ENCODE measurements at regions not wholly inside any gene's neighbourhood (a gene's known extent, or its start where the extent isn't known, plus 50 kb on each side); places are given as distances from the start of the nearest gene placed in this dataset.
"Not testable (repeated sequence)": the region's sequence is repeated elsewhere in the genome, so short reads cannot be mapped to it uniquely, and the experiment has no call there.

- DNase-seq (ENCODE audit: low read depth) = no peak
Observed at GRCh38 chr6:131336596-131336995, 201.3 kb downstream of the AKAP7 start.

DNA sequence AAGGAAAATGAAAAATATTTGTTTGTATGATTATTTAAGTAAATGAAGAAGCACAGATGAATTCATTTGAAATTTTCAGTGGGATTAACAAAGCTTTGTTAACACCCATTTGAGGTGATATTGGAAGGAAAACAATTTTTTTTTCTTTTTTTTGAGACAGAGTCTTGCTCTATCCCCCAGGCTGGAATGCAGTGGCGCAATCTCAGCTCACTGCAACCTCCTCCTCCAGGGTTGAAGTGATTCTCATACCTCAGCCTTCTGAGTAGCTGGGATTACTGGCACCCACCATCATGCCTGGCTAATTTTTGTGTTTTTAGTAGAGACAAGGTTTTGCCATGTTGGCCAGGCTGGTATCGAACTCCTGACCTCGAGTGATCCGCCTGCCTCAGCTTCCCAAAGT, 211.6 kb downstream of the AKAP7 start:
- DNase-seq (ENCODE audit: low read depth) = not testable (repeated sequence)

DNA sequence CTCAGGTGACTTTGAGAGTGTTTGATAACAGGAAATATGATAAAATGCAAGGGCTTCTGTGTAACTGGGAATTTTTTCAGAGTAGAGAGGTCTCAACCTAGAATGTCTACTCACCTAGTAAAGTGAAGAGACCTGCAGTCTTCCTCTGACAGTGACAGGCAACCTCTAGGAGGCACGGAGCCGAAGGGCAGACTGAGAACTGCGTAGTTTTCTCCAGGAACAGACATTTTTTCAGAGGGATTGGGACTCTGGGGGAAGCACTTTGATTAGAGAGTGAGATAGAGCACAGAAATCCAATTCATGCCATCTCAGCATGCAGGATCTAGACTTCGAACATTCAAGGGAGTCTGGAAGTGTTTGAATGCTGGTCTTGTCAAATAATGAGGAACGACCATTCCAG, 213.3 kb downstream of the AKAP7 start:
- DNase-seq (ENCODE audit: low read depth) = no peak

GRCh38 chr6:131349199-131349598, 213.9 kb downstream of the AKAP7 start:
- no peak for DNase-seq (ENCODE audit: low read depth)

DNA sequence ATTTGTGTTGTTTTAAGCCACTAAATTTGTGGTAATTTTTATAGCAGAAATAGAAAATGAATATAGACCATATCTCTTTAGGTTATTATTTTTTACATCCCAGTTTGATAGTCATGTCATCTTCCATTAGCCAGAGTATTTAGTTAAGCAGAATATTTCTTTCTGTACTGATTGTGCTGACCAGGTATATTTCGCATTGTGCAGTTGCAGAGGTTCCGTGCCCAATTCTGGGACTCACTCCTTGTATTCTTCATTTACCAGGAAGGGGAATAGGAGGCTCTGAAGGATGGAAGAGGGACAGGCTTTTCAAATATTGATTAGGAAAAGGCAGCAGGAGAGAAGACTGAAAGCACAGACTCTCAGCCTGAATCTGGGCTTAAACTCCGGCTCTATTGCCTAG, 217.8 kb downstream of the AKAP7 start:
- no peak for DNase-seq (ENCODE audit: low read depth)

DNA sequence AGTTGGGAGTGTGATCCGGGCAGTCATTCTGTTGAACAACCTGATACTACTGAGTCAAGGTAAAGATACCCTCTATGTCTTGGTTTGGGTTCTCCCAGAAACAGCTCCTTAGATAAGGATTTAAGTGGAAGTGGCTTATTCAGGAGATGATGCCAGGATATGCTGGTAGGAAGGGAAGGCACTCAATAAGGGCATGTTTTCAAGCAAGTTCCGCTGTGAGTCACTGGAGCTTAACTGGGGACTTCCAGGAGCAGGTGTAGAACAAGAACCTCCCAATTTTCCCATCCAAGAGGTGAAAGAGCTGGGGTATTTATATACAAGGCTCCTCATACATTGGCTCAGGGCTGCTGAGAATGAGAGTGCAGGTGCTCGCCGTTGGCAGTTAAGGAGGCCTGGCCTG, 218.6 kb downstream of the AKAP7 start:
- peak; percentile 1 for DNase-seq (ENCODE audit: low read depth)

GRCh38 chr6:131354356-131354755, 218.7 kb upstream of the ARG1 start:
- no peak for DNase-seq (ENCODE audit: low read depth)

DNA sequence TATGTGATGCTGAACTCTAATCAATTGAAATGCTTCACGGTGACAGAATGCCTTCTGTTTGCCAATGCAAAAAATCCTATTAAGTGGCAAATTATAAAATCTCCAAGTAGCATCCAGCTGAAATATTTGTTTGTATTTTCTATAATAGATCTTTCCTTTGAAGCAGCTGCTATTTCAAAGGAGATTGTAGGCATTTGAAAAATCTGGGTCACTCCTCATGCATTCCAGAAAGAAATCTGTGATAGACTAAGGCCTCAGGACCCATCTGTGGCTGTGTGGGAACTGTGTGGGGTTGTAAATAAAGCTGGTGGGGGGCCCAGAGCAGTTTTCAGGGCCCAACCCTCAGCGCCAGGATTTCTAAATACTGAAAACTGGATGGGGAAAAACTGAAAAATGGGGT, 216.9 kb upstream of the ARG1 start:
- no peak for DNase-seq (ENCODE audit: low read depth)

DNA sequence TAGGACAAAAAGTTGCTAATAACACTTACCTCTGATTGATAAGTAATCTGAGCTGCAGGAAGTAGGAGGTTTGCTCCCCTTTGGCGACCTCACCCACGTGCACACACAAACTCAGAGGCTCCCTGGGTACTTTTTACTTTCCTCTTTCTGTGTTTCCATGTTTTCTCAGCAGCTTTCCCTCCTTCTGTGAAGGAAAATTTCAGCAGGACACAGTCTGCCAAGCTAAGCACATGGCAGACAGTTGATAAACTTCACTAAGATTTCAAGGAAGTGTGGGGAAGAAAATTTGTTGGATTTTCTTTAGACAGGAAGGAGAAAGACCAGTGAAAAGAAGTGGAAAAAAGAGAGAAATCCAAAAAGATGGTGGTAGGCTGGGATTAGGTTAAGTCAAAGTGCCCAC, 215.5 kb upstream of the ARG1 start:
- DNase-seq (ENCODE audit: low read depth) = no peak

DNA sequence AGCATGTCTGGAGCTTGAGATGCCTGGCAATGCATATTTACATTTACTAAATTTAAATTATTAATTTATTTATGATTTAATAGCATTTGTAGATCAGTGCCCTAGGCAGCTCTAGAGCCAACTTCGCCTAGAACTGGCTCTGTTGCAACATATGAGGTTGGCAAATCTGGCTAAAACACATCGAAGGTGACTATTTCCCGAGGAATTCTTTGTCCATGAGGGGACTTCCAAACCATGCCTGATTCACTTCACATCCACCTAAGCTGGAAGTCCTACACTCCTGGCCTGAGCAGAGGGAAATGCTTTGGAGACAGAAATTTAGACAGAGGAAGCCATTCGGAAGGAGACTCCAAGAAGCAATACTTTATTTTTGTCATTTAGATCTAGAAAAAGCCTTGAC, 211.0 kb upstream of the ARG1 start:
- DNase-seq (ENCODE audit: low read depth) = no peak

- DNase-seq (ENCODE audit: low read depth) = no peak
Observed at GRCh38 chr6:131362696-131363095, 210.3 kb upstream of the ARG1 start.

DNA sequence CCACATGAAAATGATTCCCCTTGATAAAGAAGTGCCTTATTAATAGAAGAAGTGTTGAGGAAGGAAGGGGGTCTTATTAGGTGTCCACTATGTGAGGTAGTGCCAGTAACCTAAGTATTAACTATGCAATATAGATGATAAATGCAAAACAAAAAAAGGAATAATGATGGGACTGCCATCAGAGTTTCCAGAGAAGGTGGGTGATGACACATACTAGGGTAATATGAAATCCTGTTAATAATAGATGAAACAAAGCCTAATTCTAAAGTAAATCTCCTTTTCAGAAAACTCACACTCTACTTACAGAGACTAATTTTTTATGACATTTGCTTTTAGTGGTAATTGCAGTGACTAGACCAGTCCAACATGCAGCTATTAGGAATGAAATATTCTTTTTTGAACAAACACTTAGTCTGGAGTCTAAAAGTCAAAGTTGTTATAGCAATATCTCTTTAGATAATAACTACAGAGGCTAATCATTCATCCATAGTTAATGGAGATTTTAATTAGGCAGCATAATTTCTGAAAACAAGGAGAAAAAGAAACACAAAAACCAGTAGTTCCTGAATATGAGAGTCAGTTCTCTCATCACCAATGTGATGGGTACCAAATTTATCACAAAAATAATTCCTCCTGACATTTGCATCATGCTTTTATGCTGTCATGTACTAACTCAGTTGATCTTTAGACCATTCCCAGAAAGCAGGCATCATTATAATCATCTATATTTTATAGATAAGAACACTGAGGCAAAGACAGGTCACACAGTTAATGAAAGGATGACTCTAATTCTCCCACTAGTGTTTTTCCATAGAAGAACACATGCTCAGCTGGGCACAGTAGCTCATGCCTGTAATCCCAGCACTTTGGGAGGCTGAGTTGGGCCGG, 208.8 kb upstream of the ARG1 start:
- no peak for DNase-seq (ENCODE audit: low read depth)

- DNase-seq (ENCODE audit: low read depth) = no peak
Observed at GRCh38 chr6:131366223-131366622, 206.8 kb upstream of the ARG1 start.

GRCh38 chr6:131367206-131367873, 205.7 kb upstream of the ARG1 start:
- DNase-seq (ENCODE audit: low read depth) = no peak

DNA sequence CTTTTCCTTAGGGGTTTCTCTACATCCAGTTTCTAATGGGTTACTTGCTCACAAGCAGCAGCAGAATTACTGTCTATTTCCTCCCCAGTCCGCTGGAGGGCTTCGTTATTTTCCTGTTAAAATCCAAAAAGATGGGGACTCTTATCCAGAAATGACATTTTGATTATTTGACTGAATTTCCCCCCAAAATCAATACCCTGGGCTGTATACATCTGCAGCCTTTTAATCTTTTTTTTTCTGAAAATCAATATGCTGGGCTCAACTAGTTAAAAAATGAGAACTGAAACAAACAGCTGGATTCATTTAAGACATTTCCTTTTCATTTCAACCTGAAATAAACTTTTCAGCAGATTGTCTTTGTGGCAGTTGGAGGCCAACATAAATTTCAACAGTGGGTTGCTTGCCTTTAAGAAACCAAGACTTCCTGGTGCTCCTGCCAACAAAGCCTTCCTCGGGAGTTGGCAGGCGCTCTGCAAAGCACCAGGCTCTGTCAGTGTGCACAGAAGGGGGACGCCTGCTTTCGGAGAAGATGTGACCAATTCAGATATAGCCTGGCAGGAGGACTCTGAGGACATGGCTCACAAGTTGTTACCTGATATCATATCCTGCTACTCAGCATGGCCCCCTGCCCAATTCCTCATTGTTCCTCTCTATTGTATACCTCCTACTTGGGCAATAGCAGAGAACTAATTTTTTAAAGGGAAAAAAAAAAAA, 204.7 kb upstream of the ARG1 start:
- no peak for DNase-seq (ENCODE audit: low read depth)

- no peak for DNase-seq (ENCODE audit: low read depth)
Observed at GRCh38 chr6:131372535-131372934, 200.5 kb upstream of the ARG1 start.

GRCh38 chr6:131377112-131377705, 195.8 kb upstream of the ARG1 start:
- DNase-seq (ENCODE audit: low read depth) = no peak

DNA sequence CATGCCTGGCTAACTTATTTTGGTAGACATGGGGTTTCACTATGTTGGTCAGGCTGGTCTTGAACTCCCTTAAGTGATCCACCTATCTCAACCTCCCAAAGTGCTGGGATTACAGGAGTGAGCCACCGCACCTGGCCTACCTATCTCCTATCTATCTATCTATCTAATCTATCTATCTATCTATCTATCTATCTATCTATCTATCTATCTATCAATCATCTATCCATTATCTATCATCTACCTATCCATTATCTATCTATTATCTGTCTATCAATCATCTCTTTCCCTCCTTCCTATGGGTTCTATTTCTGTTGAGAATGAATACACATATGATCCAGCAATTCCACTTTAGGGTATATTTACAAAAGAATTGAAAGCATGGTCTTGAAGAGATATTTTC, 194.2 kb upstream of the ARG1 start:
- DNase-seq (ENCODE audit: low read depth) = no peak

DNA sequence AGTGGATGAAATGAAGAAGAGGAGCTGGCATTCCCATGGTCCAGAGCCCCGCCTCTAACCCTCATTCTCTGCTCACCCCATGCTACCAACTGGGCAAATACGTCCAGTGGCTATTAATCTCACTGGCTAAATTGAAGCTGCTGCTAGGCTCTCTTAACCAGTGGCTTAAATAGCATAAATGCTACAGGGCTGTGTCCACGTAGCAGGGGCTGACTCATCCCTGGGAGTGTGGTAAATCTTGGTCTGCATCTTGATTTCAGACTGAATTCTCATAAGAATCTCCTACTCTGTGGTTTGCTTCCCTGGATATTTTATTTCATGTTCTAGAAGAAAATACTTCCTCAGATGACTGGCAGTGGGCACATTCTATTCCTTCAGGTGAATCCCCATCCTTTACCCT, 193.1 kb upstream of the ARG1 start:
- DNase-seq (ENCODE audit: low read depth) = peak; percentile 73

DNA sequence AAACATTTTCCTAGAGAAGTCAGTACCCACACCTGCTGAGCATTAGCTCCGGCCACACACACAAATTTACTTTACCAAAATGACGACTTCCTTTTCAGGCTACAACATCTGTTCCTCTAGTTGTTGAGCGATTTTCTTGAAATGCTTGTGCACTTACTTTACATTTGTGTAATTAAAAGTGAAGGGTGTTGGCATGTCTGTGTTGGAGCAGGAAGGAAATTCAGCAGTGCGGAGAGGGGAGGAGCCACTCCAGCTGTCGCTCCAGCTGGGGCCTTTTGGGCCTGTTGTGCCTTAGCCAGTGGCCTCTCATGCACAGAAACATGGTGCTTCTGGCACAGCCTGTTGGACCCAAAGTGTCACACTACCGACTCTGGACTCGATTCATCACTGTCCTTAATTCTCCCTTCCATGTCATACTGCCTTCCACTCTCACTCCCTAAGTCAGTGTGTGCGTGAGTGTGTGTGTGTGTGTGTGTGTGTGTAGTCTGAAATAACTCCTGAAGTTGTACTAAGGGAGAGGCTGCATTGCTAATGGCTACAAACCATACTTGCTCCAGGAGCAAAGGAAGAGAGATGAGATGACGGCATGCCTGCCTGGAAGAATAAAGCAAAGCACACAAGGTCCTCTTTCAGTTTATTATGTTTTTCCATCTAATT, 191.8 kb upstream of the ARG1 start:
- DNase-seq (ENCODE audit: low read depth) = no peak

DNA sequence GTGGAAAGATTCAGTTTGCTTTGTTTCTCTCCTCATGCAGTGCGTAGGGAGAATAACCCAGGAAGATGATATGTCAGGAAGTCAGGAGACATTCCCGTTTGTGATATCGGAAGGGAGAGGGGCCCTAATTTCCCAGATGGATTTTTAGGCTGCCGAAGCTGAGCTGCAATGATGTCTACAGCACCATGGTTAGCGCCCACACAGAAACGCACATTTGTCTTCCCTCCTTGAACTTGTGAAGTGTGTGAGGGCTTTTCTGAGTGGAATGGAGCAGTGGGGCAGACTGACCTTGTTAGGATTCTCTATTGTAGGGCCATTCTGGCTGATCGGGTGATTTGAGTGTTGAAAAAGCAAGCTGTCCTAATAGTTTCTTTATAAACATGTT, 191.3 kb upstream of the ARG1 start:
- DNase-seq (ENCODE audit: low read depth) = no peak

All from myocyte (in vitro differentiated cells).